Eye (tissue), 1 donor: ENCODE measurements at regions not wholly inside any gene's neighbourhood (a gene's known extent, or its start where the extent isn't known, plus 50 kb on each side); places are given as distances from the start of the nearest gene placed in this dataset.
"Not testable (repeated sequence)": the region's sequence is repeated elsewhere in the genome, so short reads cannot be mapped to it uniquely, and the experiment has no call there.

Experiments
- DNase-seq: peaks from one replicate; pipeline ENCODE4 v3.0.0-alpha.2; 2015

DNA sequence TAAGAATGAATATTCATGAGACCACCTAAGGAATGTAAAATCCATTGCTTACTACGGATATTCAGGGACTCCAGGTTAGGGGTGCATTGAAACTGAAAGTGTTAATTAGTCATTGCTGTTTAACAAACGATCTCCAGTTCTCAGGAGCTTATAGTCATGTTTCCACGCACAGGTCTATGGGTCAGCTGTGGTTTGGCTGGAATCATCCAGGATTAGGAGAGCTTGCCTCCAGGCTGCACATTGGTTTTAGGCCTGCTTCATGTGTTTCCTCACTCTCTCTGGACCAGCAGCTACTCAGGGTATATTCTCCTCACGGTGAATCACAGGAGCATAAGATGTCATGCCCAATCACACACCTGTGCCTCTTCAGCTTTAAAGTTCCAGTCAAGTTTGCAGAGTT, 98.9 kb downstream of the ATXN3L start:
- no peak for DNase-seq

DNA sequence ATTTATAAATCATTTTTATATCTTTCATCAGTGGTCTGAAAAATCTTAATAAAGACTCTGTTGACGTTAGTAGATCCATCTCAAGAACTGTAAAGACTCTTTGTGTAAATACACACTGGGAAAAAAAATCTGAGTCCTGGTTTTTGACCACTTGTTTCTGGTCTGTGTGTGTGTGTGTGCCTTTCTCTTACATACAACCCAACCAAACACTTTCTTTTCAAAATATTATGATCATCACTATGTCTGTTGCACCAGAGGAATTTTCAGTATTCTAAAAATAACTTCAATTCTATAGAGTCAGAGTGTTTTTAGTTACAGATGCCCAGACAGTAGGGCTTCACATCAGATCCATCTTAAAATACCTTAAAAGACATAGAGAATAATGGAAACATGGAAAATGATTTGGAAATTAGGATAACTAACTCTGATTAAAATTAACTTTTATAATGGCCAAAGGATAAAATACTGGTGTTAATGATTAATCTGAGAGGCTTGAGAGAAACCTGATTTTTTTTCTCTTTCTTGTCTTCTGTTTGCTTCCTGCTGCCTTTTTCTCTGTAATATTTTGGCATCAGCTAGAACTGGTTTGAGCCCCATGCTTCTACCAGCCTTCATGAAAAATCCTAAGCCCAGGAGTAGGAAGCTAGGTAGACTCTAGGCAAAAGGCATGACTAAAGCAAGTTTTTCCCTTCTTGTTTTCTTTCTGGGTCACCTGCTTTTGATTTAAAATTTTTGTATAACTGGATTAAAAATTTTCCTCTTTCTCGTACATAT, 99.7 kb downstream of the ATXN3L start:
- DNase-seq, result no peak

DNA sequence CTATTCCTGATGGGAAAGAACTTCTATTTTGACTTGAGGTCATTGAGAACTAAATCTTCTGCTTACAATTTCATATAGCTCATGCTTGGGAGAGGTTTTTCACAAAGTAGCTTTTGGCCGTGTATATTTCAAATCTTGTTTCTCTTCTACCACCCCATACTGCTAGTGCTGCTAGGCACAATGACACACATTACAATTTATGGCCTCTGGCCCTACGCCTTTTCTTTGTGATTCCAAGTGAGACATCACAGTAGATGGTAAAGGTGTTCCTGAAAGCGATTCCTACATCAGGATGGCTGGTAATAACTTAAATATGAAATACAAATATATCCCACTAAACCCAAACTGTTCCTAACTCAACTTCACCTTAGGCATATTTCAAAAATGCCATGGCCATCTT, 101.1 kb downstream of the ATXN3L start:
- DNase-seq, result no peak

GRCh38 chrX:13216139-13216538, 103.7 kb downstream of the ATXN3L start:
- no peak for DNase-seq

DNA sequence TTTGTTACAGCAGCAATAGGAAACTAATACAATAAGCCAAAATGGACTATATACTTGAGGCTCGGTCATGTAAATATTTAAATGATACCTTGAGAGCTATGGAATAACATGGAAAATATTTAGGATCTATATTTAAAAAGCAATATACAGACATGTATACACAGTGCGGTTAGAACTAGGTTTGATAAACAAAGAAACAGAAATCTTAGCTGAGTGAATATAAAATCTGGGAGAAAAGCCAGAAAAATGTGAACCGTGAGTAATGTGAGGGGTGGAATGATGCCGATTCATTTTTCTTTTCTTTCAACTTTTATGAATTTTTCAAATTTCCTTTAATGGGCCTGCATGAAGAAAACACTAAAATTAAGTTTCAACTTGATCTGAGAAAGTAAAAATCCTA, 104.1 kb downstream of the ATXN3L start:
- no peak for DNase-seq

DNA sequence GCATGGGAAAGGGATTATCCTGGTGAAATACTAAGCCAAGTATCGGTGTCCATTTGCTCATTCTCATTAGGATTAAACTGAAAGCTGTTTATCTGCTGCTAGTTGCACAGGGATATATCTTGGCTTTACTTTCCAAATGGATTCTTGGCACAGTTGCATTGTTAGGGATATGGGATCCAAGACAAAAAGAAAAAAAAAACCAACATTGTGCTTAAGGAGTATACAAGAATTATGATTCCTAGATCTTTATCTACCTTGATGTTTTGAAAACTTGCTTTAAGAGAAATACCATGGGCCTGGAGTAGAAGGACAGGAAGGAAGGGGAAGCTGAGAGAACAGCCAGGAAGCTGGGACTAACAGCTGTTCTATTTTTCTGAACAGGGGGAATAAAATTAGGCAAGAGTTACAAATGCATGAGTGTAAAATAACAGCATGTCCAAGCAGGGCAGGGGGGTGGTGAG, 107.6 kb downstream of the ATXN3L start:
- DNase-seq, result peak; percentile 24

- DNase-seq, result not testable (repeated sequence)
Observed at GRCh38 chrX:13210142-13210541, 109.7 kb downstream of the ATXN3L start.

DNA sequence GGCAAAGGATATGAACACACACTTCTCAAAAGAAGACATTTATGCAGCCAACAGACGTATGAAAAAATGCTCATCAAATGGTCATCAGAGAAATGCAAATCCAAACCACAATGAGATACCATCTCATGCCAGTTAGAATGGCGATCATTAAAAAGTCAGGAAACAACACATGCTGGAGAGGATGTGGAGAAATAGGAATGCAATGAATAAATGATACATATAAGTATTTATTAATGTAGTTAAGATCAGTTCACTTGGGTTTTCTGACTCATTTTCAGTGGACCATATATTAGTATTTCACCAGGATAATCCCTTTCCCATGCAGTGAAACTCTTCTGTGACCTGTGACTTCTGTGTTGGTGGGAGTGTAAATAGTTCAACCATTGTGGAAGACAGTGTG, 110.1 kb downstream of the ATXN3L start:
- DNase-seq, result not testable (repeated sequence)

DNA sequence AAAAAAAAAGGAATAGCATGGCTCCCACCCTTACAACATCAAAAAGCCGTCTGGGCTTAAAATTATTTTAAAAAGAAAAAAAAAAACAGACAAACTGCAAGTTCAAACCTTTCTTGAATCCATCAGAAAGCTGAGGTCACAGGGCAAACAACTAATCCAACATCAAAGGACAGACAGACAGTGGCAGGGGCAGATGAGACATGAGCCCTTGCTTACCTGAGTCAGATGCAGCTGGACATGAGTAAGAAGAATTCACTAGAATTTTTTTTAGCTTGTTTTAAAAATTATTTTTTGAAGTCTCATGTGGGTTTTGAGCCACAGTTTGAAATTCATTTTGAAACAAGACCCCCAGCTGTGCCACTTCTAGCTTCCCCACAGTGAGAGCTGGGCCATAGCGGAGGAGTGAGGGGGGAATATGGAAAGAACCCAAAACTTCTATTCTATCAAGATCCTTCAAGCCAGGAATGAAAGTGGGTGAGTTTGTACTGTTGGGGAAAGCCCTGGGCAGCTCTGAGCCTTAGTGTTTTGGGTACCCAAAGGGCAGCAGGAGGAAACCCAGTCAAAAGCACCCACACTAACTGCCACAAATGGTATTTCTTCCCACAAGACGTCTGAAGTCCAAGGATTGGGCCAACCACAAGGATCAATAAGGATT, 111.4 kb downstream of the ATXN3L start:
- no peak for DNase-seq

- DNase-seq, result no peak
Observed at GRCh38 chrX:13203271-13203670, 116.6 kb downstream of the ATXN3L start.

GRCh38 chrX:13201605-13202219, 118.1 kb downstream of the ATXN3L start:
- DNase-seq, result no peak

- DNase-seq, result no peak
Observed at GRCh38 chrX:13200398-13200797, 119.5 kb downstream of the ATXN3L start.

DNA sequence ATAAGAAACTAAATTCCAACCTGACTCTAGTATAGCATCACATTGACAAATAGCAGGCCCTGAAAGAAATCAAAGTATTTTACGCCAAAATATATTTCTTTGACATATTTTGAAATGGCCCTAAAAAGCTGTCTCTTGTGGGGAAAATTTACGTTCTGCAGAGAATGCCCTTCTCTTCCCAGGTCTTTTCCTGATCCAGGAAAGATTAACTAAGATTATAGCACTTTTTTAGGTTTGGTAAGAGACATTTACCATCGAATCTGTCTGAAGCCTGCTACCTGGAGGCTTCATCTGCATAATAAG, 121.1 kb downstream of the ATXN3L start:
- no peak for DNase-seq

DNA sequence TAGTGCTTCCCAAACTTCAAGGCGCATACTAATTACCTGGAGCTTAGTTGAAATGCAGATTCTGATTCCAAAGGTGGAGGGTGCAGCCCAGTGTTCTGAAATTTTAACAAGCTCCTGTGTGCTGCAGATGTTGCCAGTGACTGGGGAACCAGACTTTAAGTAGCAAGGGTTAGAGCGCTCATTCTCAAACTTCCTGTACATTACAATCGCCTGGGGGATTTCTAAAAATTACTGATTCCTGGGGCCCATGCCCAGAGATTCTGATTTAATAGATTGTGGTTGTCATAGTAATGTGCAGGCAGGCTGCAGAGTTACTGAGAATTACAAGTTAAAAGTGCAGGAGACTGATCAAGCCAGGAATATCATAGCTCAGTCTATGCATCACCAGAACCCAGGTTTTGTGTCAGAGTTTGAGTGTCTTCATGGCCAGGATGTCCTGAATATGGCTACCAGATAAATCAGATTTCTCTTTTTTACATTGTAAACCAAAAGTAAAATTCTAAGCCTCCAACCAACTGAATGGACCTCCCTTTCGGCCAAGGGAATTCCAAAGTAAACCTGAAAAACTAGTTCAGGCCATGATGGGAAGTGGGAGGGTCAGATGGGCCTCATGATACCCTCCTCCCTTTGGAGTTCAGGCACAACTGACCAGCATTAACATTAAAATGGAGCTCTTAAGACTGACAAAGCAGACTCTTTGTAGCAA, 121.6 kb downstream of the ATXN3L start:
- DNase-seq, result no peak

- DNase-seq, result no peak
Observed at GRCh38 chrX:13196782-13197181, 123.1 kb downstream of the ATXN3L start.

DNA sequence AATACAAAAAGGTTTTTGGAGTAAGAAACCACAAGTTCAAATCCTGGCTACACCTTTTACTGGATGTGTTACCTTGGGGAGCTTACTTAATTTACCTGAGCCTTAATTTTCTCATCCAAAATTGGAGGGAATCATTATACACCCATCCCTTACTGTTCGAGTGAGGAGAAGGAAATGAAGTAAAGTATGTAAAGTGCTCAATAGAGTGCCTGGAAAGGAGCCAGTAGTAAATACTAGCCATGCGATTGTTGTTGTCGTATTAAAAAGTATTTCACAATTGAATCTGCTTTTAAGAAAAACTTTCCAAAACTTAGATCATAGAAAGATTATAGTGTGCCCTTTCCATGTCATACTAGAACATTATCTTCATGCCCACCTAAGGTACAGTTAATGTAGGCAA, 124.5 kb downstream of the ATXN3L start:
- no peak for DNase-seq

DNA sequence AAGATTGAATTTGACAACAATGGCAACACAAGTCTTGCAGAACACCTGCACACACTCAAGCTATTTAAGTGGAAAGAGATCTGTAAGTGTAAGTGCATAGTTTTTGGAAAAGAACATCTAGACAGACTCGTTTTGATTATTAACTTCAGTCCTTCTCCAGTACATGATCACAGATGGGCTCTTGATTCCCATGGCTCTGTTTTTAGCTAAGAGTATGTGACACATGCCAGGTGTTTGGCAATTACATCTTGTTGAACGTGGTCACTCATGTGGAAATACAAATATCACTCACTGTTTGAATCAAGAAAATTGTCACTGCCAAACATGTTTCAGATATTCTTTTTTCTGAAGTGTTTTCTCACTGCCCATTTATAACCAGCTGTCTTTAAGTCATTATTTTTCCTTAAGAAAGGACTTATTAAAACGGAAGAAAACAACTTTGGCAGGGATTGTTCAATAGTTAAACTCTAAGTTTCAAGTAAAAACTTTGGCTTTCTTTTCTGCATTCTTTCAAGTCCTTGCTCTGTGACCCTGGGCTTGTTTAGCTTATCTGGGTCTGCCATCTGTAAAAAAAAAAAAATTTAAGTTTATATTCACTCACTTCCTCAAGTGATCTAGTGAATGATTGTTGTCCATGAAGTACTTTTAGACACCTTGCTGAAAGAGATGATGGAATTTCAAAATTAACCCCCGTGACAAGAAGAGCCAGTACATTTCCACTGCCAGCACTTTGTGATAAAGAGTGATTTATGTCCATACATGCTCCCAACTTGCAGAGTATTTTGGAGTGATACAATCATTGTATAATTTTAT, 125.4 kb downstream of the ATXN3L start:
- DNase-seq, result peak; percentile 63

DNA sequence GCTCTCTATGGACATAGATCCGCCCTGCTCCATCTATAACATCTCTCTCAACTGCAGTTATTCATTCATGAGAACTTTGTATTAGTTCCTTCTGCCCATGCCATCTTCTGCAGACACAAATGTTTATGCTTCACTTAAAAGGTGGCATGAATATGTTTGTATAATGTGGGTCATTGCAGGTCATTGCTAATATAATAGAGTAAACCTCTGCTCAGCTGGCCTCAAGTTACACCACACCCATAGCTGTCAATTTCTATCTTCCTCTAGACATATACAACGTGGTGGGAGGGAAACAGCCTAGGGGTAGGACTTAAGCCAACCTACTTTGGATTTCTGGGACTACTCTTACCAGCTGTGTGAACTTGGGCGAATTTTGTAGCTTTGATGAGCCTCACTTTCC, 129.8 kb downstream of the ATXN3L start:
- DNase-seq, result peak; percentile 79

DNA sequence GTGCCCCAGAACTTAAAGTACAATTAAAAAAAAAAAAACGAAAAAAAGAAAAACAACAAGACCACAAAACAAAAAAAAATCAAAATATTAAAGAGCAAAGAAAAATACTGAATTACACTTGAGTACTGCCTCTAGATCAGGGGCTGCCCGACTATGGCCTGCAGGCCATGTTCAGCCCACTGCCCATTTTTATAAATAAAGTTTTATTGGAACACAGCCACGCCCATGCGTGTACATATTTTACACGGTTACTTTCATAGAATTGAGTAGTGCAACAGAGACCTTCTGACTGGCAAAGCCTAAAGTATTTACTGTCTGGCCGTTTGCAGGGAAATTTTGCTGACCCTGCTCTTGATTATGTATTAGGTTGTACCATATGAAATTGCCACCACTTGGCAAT, 130.5 kb downstream of the ATXN3L start:
- no peak for DNase-seq

GRCh38 chrX:13188731-13189309, 131.0 kb downstream of the ATXN3L start:
- no peak for DNase-seq

- DNase-seq, result not testable (repeated sequence)
Observed at GRCh38 chrX:13186643-13187042, 133.2 kb downstream of the ATXN3L start.

DNA sequence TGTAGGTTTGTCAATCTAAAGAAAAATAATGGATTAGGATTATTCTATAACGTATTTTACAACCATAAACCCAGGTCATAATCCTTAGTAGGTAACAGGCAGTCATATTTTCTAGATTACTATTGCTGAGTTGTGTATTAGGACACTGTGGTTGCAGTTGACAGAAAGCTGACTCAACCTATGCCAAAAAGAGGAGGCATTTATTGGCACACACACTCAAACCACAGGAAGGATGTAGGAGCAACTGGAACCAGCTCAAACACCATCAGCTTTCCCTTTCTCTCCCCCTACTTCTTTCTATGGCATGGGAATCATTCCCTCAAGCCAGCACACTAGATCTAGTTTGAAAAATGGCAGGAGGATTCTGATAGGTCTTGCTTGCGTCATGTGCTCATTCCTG, 136.4 kb upstream of the FAM9C start:
- no peak for DNase-seq
